Hippocampal formation (tissue), 2 donors: ENCODE measurements at regions not wholly inside any gene's neighbourhood (a gene's known extent, or its start where the extent isn't known, plus 50 kb on each side); places are given as distances from the start of the nearest gene placed in this dataset.
A peak's percentile ranks its signal among the peaks of the same experiment; 100 is the strongest.
"Not testable (repeated sequence)": the region's sequence is repeated elsewhere in the genome, so short reads cannot be mapped to it uniquely, and the experiment has no call there.

Source experiments
- DNase-seq, 2 donors: peaks; one replicate each; lab custom pipeline; 2025; lab: John Stamatoyannopoulos, UW

DNA sequence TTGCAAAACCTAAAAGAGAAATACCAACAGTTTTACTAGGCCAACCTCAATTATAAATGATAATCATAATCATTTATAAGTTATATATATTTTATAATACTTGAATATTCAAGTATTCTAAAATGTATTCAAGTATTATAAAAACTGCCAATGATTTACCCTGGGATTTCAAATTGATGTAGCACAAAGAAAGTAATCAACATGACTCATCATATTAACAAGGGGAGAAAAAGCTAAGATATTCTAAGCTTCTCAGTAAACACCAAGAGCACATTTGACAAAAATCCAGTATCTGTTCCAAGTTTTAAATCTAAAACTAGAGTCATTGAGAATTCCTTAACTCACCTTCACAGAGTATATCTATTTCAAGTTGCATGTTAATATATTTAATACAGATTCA lies 56.1 kb downstream of the CAPZA3 start:
- no peak for DNase-seq

DNA sequence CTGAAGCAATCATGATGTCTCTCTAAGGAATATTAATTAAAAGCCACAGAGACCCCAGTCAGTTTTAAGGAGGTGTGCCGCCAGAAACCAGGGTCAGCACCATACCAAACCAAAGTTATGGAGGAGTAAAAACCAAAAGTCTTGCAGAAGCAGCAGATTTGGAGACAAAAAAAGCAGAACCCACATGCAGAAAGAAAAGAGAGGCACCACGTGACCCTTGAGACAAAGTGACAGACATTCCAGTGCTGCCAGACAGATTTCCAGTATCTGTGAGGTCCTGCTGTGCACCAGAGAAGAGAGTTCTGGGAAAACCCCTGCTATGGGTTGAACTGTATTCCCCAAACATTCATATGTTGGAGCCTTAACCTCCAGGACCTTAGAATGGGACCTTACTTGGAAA lies 59.7 kb downstream of the CAPZA3 start:
- DNase-seq: no peak

DNA sequence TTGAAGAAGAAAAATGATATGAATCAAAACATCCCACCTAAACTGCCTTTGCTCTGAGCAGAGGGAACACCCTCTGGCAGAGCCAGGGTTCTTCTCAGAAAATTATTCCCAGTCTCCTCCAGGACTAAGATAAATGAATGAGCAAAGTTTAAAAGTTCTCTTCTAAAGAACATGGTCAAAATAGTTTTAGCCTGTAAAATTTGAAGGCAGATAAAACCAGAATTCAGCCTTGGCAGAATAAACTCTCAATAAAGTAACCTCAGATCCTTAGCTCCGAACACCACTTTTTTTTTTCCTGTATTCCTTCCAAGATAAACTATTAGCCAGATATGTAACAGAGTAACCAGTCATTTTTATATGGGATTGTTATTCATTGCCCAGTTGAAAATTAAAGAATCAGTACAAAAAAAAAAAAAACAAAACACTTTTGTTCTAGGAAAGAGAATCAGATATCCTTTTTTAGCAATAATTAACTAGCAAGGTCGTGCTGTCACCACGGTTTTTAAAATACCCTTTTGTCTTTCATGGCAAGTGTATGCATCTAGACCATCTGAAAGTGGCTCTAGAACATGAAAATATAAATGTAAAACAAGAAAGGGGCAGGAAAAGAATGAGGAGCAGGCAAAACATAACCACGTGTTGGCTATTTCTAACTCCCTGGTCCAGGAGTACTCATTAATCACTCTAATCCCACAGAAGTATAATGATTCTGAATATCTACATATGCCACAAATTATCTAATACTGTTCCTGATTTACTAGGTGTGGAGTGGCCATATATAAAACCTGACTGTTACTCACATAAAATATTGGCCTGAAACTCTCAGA lies 60.8 kb downstream of the CAPZA3 start:
- no peak for DNase-seq

DNA sequence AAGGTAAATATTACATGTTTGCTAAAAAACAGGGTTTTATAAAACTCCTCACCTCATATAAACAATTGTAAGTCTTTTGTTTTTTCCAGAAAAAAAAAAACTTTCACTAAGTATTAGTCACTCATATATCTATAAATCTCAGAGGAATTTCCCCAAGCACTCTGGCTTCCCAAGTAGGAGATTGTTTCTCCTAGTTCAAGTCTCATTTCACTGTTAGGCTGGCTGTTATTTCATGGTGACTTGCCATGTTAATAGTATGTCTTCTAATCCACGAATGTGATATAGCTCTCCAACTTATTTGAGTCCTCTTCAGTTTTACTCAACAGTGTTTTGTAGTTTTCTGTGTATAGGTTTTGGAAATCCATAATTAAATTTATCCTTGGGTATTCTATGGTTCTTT lies 61.6 kb downstream of the CAPZA3 start:
- no peak for DNase-seq

DNA sequence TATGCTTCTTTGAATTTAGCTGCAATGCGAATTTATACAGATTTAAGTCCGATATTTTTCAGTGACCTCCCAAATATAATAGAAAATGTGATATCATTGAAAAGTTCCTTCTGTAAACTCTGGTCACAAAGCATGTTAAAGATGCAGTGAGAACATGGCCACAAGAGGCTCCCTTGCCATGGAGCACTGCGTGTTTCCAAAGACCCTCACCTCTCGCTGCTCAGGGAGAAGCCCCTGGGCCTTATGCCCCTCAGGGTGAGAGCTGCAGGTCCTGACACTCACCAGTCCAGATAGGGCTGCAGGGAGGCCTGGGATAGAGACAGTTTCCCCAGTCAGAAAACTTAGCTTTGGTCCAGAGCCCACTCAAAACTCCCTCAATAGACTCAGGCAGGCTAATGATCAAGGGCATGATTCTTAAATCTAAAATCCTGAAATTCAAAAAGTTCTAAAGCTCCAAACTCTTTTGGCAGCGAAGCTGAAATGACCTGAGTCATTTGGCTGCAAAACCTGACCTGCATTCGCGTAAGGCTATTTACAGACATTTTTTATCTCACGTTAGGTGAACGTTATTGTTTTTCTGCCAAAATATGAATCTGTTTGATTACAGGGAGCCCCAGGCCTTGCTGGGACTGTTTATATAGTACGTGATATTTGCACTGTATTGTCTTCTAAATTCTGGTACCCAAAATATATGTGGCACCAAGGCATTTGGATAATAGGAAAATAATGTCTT lies 67.8 kb downstream of the CAPZA3 start:
- DNase-seq: no peak

DNA sequence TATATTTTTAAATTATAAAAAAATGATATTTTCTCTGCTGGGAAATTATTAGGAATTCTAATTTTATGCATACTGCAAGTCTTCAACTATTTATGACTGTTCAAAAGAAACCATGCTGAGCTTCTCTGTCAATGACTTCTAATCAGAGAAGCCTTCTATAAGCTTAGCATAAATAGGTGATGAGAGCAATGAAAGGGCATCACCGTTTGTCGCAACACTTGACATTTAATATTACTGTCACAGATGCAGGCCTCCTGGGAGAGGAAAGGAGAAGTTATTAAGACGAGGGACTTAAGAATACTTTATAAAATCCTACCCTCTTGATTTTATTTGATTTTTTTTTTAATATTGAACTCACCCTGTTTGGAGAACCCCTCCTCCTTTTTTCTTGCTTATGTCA lies 69.8 kb downstream of the CAPZA3 start:
- DNase-seq: no peak

DNA sequence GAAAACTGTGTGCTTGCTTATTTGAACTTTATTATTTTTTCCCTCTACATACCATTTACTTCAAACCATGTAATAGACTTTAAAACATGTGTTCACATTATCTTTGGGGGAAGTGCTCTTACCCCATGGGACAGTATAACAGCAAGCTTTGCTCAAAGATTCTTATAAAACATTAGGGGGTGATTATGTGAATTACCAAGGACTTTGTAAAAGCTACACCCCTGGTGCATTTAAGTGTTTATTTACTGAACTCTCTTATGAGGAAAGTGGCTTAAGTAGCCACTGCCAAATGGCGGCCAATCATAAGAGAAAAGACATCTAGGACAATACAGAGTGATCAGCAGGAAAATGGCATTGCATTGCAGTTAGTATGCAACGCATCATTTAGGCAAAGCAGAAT lies 70.3 kb downstream of the CAPZA3 start:
- DNase-seq: no peak

DNA sequence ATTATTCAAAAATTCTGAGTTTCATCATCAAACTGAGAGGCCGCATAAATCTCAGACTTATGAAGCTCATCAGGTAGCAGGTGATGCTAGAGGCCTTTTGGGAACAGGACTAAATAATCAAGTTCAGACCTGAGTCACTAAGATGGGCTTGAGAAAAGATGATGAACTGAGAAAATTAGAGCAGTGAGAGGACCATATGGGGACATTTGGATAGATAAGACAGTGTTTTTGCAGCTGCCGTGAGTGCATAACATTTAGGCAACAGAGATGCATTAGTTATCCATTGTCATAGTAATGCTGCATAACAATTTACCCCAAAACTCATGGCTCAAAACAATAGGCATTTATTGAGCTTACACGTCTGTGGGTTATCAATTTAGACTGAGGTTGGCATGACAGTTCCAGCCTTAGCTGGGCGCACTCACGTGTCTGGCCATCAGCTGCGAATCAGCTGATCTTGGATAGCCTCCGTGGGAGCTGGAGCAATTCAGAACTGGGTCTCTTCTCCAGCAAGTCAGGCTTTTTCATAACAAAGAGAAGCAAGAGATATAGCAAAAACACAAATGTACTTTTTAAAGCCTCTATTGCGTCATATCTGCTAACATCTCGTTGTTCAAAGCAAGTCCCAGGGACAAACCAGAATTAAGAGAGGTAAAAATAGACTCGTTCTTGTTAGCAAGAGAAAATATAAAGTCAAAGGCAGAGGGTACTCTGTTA lies 72.8 kb downstream of the CAPZA3 start:
- no peak for DNase-seq

DNA sequence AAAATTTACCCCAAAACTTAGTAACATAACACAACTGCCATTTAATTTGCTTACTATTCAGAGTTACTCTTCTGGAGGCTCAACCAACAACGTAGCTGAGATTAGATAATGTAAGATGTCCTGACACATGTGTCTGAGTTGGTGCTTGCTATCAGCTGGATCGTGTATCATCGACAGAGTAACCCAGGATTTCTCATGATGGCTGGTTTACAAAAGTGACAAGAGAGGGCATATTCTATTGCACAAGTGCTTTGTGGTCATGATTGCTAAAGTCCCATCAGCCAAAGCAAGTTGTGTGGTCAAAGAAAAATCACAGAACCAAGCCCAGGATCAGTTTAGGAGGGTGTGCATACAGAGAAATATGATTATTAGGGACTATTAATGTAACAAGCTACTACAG lies 73.4 kb downstream of the CAPZA3 start:
- DNase-seq: no peak

DNA sequence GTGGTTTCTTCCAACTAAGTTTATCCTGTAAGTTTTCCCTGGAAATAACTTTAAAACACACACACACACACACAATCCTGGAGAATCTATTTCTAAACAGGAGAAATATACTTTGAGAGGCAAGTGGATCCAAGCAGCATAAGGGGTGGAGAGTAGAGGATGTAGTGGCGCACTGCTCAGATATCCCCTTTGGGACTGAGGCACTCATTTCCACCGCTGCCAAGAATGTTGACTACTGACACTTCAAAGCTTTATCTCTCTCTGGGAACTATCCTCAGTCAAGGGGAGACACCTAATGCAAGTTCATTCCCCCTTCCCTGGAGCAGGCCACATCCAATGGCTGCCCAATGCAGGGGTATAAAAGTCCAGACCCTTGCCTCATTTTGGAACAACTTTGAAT lies 75.8 kb downstream of the CAPZA3 start:
- DNase-seq: no peak

DNA sequence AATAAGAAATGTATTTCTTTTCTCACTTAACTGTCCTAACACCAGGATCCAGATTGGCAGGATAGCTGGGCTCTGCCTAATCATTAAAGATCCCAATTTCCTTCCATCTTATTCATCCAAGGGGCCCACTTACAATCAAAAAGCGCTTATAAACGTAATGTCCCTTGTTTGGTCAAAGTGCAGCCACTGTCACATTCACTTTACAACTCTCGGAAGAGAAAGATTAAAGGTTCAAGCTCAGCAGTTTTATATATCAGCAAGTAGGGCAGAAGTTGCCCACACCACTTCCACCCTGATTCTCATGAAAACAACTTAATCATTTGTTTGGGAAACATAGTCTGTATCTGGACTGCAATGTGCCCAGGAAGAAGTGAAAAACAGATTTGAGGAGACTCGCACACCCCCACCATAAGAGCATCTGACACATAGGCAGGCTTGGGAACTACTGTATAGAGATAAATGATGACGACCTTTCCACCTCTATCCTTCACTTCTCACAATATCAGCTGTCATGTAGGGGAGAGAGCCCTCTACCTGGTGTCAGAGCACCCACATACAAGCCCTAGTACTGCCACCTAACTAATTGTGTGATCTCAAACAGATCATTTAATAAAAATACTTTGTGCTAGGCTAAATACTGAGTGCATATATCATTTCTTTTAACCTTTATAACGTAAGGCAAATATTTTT lies 80.8 kb downstream of the CAPZA3 start:
- no peak for DNase-seq

DNA sequence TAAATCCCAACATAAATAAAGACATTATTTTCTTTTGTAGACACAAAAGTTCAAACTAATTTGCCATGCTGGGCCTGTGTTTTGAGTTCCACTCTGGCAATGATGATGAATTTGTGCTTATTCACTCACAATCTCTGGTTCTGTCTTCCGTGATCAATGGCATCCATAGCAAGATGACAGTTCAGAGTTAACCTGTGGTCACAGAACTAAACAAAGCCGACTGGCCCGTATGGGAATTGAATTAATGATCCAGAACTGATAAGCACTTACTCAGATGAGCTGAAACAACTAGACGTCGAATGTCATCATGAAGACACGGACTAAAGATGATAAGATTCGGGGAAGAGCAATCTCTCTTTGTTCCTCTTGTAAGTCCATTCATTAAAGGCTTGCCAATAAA lies 81.6 kb downstream of the CAPZA3 start:
- DNase-seq: no peak

DNA sequence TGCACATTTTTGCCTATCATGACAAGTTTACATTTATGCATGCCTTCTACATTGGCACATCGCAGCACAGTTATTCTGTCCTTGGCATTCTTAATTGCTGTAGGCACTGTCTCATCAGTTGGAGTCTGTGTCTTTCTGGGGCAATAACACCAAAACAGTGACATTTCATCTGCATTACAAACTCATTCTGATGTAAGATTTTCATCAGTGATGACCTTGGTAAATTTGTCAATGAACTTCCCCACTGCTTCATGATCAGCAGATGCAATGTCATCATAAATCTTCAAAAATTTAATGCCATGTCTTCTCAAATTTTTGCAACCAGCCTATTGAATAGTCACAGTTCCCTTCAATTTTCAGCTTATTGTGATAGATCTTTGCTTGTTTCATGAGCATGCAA lies 85.5 kb downstream of the CAPZA3 start:
- DNase-seq: no peak

DNA sequence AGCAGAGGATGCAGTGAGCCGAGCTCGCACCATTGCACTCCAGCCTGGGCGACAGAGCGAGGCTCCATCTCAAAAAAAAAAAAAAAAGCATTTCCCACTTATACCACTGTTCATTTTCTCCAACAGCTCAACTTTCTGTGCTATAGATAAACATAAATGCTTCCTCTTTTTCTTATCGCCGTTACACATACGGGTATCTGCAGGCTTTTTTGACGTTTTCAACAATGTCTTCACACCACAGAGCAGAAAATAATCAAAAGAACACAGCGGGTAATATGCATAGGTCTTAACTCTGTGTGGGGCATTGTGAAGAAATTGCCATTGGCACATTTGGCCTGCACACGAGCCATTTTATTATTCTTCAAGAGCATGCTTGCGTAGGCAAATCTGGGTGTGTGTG lies 86.4 kb downstream of the CAPZA3 start:
- DNase-seq: no peak

DNA sequence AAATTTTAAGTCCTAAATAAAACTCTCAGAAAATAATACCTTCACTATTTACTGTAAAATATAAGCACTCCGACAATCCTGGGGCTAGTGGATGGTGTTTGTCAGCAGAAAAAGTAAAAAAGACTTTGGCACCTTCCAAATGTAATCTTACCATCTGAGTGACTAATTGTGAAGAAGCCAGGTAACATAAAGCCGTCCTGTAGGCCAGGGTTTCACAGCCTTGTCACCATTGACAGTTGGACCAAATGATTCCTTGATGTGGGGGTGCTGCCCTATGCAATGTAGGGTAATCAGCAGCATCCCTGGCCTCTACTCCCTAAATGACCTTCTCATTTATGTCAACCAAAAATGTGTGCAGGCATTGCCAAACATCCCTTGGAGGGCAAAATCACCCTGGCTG lies 87.2 kb downstream of the CAPZA3 start:
- DNase-seq: no peak

DNA sequence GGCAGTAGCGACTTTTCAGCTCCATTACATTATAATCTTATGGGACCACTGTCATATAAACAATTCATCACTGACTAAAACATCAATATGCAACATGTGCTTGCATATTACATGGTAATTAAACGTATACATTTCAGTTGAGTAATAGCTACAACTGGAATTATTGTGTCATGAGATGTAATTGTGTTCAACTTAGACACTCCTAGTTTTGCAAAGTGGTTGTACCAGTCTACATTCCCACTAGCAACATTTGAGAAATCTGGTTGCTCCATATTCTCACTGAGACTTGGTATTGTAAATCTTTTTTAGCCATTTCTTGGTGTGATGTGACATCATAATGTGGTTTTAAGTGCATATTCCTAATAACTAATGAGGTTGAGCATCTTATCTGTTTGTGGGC lies 90.0 kb downstream of the CAPZA3 start:
- DNase-seq: no peak

DNA sequence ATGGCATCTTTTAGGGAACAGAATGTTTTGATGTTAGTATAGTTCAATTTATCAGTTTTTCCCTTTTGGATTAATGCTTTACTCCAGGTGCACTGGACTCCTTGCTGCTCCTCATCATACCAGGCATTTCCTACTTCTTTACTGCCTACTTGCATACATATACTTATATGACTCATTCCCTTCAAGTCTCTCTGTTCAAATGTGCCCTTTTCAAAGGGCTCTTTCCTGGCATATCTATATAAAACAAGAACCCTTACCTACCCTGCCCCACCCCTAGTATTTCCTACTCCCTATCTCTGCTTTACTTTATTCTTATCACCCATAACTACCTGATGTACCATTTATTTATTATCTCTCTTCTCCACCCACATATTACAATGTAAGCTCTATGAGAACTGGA lies 90.6 kb downstream of the CAPZA3 start:
- DNase-seq: no peak

DNA sequence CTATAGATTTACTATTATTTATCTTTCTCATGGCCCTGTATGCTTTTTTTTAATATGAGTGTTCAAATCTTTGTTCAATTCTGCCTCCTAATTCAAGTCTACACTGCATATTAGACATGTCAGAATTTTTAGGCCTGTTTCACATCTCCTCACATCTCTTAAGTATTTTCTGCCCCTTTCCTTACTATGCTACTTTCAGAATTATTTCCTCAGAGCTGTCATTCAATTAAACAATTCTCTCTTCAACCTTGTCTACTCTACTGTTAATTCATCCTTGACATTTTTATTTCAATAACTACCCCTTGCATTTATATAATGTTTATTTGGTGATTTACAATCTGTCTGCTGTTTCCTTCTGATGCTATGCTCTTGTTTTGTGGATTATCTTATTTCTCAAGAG lies 91.1 kb downstream of the CAPZA3 start:
- no peak for DNase-seq

DNA sequence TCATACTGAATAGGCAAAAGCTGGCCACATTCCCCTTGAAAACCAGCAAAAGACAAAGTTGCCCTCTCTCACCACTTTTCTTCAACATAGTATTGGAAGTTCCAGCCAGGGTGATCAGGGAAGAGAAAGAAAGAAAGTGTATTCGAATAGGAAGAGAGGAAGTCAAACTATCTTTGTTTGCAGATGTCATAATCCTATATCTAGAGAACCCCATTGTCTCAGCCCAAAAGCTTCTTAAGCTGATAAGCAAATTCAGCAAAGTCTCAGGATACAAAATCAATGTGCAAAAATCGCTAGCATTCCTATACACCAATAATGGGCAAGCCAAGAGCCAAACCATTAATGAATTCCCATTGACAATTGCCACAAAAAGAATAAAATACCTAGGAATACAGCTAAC lies 95.0 kb downstream of the CAPZA3 start:
- not testable (repeated sequence) for DNase-seq

DNA sequence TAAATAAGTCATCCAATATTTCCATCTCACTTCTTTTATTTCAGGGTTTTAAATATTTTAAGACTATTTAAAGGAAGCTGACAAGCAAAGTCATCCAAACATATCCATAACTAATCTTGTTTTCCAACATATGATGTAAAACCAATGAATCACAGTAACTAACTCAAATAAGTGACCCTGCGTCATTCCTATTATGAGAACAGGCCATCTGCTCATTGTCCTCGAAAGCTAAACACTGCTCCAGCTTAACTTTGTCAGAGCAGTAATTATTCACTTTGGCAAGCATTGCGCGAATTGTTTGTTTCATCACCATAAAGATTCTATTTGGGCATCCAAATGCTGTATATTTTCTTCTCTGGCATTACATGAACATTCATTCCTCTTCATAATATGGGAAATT lies 99.1 kb downstream of the CAPZA3 start:
- peak in 1 of 2 donors; percentile 11 for DNase-seq

DNA sequence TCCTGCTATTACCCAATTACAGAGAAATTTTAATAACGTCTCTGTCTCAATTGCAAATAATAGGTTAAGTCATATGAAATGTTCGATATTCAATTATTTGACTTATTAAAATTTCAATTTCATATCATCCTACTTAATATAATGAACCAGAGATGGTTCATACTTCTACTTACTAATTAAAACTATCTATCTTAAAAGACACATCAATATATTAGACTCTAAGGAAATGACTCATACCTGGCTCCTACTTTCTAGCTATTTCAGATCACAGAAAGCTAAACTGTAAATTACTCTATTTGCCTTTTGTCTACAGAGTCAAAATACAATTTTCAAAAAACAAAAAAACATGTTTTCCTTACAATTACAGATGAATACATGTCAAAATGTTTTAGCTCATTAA lies 99.6 kb downstream of the CAPZA3 start:
- DNase-seq: no peak

DNA sequence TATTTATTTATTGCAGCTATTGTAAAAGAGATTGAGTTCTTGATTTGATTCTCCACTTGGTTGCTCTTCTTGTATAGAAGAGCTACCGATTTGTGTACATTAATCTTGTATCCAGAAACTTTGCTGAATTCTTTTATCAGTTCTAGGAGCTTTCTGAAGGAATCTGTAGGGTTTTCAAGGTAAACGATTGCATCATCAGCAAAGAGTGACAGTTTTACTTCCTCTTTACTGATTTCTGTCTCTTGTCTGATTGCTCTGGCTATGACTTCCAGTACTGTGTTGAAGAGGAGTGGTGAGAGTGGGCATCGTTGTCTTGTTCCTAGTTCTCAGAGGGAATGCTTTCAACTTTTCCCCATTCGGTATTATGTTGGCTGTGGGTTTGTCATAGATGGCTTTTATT lies 103.1 kb downstream of the CAPZA3 start:
- DNase-seq: not testable (repeated sequence)
